K562 (cell line): ENCODE measurements at regions not wholly inside any gene's neighbourhood (a gene's known extent, or its start where the extent isn't known, plus 50 kb on each side); places are given as distances from the start of the nearest gene placed in this dataset.

Experiments used
- ATAC-seq: fragments of 200-7000 bp; cut with Tn5 transposase; 3 replicates; pipeline ENCODE4 v1.9.1; 2020; ENCODE audit warnings: moderate library complexity
- BruUV-seq: library from RNA; stranded (reverse); fragments of 400-500 nt; replicated peaks from 2 replicates; lab custom pipeline; 2021; lab: Mats Ljungman, UMichigan
- CTCF ChIA-PET: fragments of 300-600 bp; formaldehyde crosslinking; extraction: SDS; loops from one replicate; lab custom pipeline; 2021; ENCODE audit warnings: low intra/inter-chr PET ratio; lab: Yijun Ruan, JAX
- POLR2A ChIA-PET: fragments of 300-600, 350-650 bp; sonication (Branson Sonifier 250); formaldehyde crosslinking; extraction: SDS; loops from one replicate; lab custom pipeline; 2021; ENCODE audit warnings: antibody characterized with exemption, inconsistent platforms; lab: Yijun Ruan, JAX
- DNase-seq, 4 experiments: peaks; one replicate each; pipeline versions ENCODE4 v3.0.0 to v3.0.0-alpha.2; 2011 to 2018; ENCODE audit warnings: low spot score in 3 of 4, mixed read lengths in 3 of 4; ENCODE audit errors: extremely low read depth in 1 of 4
- FAIRE-seq: peaks from 2 replicates; lab custom pipeline; 2011; peaks lifted over from hg19 to GRCh38; lab: Jason Lieb, UNC
- H2AFZ ChIP-seq: 2 replicates; pipeline ENCODE4 v1.6.0; 2011; ENCODE audit warnings: low read depth, low read length, control low read depth, inconsistent platforms
- H3K27ac ChIP-seq: fragments of 200-600 bp; 3 replicates; pipeline ENCODE4 v1.8.0; 2011; ENCODE audit warnings: low read depth, mild to moderate bottlenecking, control low read depth, inconsistent platforms, low read length, moderate library complexity, mixed read lengths; ENCODE audit errors: extremely low read depth
- H3K27me3 ChIP-seq, 2 experiments: fragments of 300-600 bp in 1 of 2; 2 replicates in 1 of 2; 3 replicates in 1 of 2; pipeline versions ENCODE4 v1.6.0 to v1.8.0; 2011; ENCODE audit warnings: inconsistent platforms in 2 of 2, low read length in 2 of 2, mild to moderate bottlenecking in 1 of 2, mixed read lengths in 1 of 2, moderate library complexity in 1 of 2; ENCODE audit not compliant: control insufficient read depth in 2 of 2, insufficient read depth in 2 of 2
- H3K36me3 ChIP-seq: fragments of 300-600 bp; 3 replicates; pipeline ENCODE4 v1.8.0; 2011; ENCODE audit warnings: mild to moderate bottlenecking, low read length, inconsistent platforms; ENCODE audit not compliant: control insufficient read depth, insufficient read depth
- H3K4me1 ChIP-seq, 2 experiments: fragments of 200-600 bp in 1 of 2; replicated peaks in 1 of 2; 2 replicates in 1 of 2; 3 replicates in 1 of 2; pipeline versions ENCODE4 v1.5.1 to v1.8.0; 2011; ENCODE audit warnings: inconsistent platforms in 2 of 2, low read length in 2 of 2, mild to moderate bottlenecking in 1 of 2, mixed read lengths in 1 of 2, moderate library complexity in 1 of 2; ENCODE audit not compliant: control insufficient read depth in 2 of 2, insufficient read depth in 2 of 2
- H3K4me2 ChIP-seq: 2 replicates; pipeline ENCODE4 v1.6.1; 2011; ENCODE audit warnings: low read length, control low read depth, inconsistent platforms, mixed read lengths; ENCODE audit not compliant: insufficient read depth
- H3K4me3 ChIP-seq: fragments of 200-600 bp; sonication (generic), shearing (Covaris generic); 2 replicates; pipeline ENCODE4 v1.5.1; 2016; ENCODE audit warnings: control low read depth, inconsistent platforms
- H3K79me2 ChIP-seq: fragments of 200-600 bp; 3 replicates; pipeline ENCODE4 v1.8.0; 2011; ENCODE audit warnings: low read length, inconsistent platforms; ENCODE audit not compliant: control insufficient read depth, insufficient read depth
- H3K9ac ChIP-seq, 2 experiments: 2 replicates each; pipeline versions ENCODE4 v1.6.0 to v1.6.1; 2011; ENCODE audit warnings: low read depth in 2 of 2, low read length in 2 of 2, control low read depth in 1 of 2, inconsistent platforms in 1 of 2, mild to moderate bottlenecking in 1 of 2, mixed read lengths in 1 of 2; ENCODE audit not compliant: insufficient read depth in 1 of 2
- H3K9me1 ChIP-seq: one replicate; pipeline ENCODE4 v1.6.0; 2011; ENCODE audit warnings: inconsistent platforms, mild to moderate bottlenecking, low read length, moderate library complexity; ENCODE audit not compliant: control insufficient read depth, insufficient read depth
- H3K9me3 ChIP-seq: replicated peaks from 2 replicates; pipeline ENCODE4 v1.5.1; 2011; ENCODE audit warnings: low read depth, low read length, inconsistent platforms; ENCODE audit not compliant: control insufficient read depth, insufficient read depth
- H4K20me1 ChIP-seq: replicated peaks from 2 replicates; pipeline ENCODE4 v1.6.1; 2011; ENCODE audit warnings: low read length, inconsistent platforms, mixed read lengths; ENCODE audit not compliant: control insufficient read depth, insufficient read depth
- DIDO1 ChIP-seq: fragments of 450-650 bp; IDR thresholded peaks from 2 replicates; pipeline ENCODE4 v1.6.1; 2016; ENCODE audit warnings: low read depth, missing biosample characterization, missing genetic modification characterization
- PCBP1 ChIP-seq: fragments of 200-400 bp; formaldehyde crosslinking; IDR thresholded peaks from 2 replicates; pipeline ENCODE4 v1.6.1; 2018; ENCODE audit warnings: mild to moderate bottlenecking, low read depth, low read length; ENCODE audit not compliant: poor library complexity, severe bottlenecking
- PHF20 ChIP-seq: fragments of 450-650 bp; IDR thresholded peaks from 2 replicates; pipeline ENCODE4 v1.6.1; 2018; ENCODE audit not compliant: partially characterized antibody
- PHTF2 ChIP-seq: fragments of 250-450 bp; sonication (Bioruptor Pico); IDR thresholded peaks from 2 replicates; pipeline ENCODE4 v1.5.0; 2021; ENCODE audit warnings: mild to moderate bottlenecking
- SIN3B ChIP-seq: fragments of 450-650 bp; IDR thresholded peaks from 2 replicates; pipeline ENCODE4 v1.6.1; 2017; ENCODE audit warnings: low read depth, mild to moderate bottlenecking, moderate library complexity
- U2AF1 ChIP-seq: fragments of 200-400 bp; formaldehyde crosslinking; optimal IDR thresholded peaks from 2 replicates; pipeline ENCODE3; 2017; ENCODE audit warnings: mild to moderate bottlenecking, low read depth, low read length, moderate library complexity
- U2AF2 ChIP-seq: fragments of 200-400 bp; formaldehyde crosslinking; optimal IDR thresholded peaks from 2 replicates; pipeline ENCODE3; 2017; ENCODE audit warnings: low read depth, mild to moderate bottlenecking, low read length
- ZC3H4 ChIP-seq: sonication (generic); formaldehyde crosslinking; IDR thresholded peaks from 2 replicates; pipeline ENCODE4 v1.9.0; 2021; ENCODE audit warnings: missing genetic modification reagents, borderline replicate concordance
- ZNF224 ChIP-seq: sonication (generic); formaldehyde crosslinking; IDR thresholded peaks from 2 replicates; pipeline ENCODE4 v1.8.0; 2022; ENCODE audit warnings: mild to moderate bottlenecking, missing genetic modification reagents
- ZNF561 ChIP-seq: fragments of 450-650 bp; formaldehyde crosslinking; conservative IDR thresholded peaks from 2 replicates; pipeline ENCODE4 v1.4.0; 2020; ENCODE audit warnings: mild to moderate bottlenecking, moderate library complexity
- WGBS: fragments of 100-300 bp; shearing (Covaris generic); methylation state at CpG from one replicate; pipeline ENCODE4 v1.1.6; 2016; ENCODE audit warnings: low coverage, mixed read lengths; ENCODE audit not compliant: insufficient coverage; ENCODE audit errors: missing lambda C conversion rate; 5-methylcytosine and 5-hydroxymethylcytosine counted together
- in situ Hi-C: fragments of 300-500 bp; cut with MboI; formaldehyde crosslinking; loops from 4 replicates; pipeline ENCODE4 v1.15.0; 2018; ENCODE audit warnings: inconsistent platforms, mixed read lengths
- intact Hi-C: fragments of 100-400 bp; cut with micrococcal nuclease; formaldehyde crosslinking; loops from 2 replicates; pipeline ENCODE4 v1.14.2; 2022
- TF ChIP-seq, protein P1 (sequence below): fragments of 450-650 bp; IDR thresholded peaks from 2 replicates; pipeline ENCODE4 v1.7.0; 2016; ENCODE audit warnings: borderline replicate concordance
- TF ChIP-seq, protein P2 (sequence below): fragments of 250-450 bp; sonication (Bioruptor Pico); IDR thresholded peaks from 2 replicates; pipeline ENCODE4 v1.4.0; 2020; ENCODE audit warnings: mild to moderate bottlenecking, moderate library complexity

DNA sequence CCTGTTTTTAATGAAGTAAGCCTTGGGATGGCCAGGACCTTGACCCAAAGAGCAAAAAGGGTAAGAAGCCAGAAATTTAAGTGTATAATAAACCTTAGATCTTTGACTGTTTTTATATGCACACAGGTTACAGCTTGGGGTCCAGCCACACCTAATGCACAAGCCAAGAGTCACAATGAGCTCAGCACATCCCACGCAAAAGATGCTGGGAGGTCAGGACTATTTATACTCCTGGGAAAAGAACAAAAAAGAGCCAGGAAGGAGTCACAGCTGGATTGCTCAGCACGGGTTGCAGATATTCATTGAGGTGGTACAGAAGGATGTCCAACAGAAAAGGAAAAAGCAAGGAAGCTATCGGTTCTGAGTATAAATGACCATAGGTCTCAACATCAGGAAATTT, 536.3 kb downstream of the NTRK3 start:
- no peaks in the 10 kb centered on the region for H3K4me1 ChIP-seq
- no peaks in the 10 kb centered on the region for H4K20me1 ChIP-seq
- WGBS = 4% methylated on average over 3 of the region's 3 CpGs
- CTCF ChIA-PET = no interaction called here
- no peak for DNase-seq
- H2AFZ ChIP-seq = no peak overlapping the region
- no TSS peak for BruUV-seq
- no peak overlapping the region for H3K4me3 ChIP-seq
- no peak overlapping the region for H3K27ac ChIP-seq
- H3K9me3 ChIP-seq = no peaks in the 10 kb centered on the region
- H3K79me2 ChIP-seq = no peaks in the 10 kb centered on the region
- H3K36me3 ChIP-seq = no peaks in the 10 kb centered on the region
- H3K9me1 ChIP-seq = no peaks in the 10 kb centered on the region
- H3K27me3 ChIP-seq = peaks cover 0 to 7% of the 10 kb centered on the region in 2 experiments; a peak in 1 of 5 replicates
- FAIRE-seq = no peak
- H3K4me2 ChIP-seq = no peak overlapping the region
- POLR2A ChIA-PET = no interaction called here
- TF ChIP-seq ZNF224 (CRISPR knock-in tag) (no peak), PCBP1 (no peak), ZNF561 (CRISPR knock-in tag) (no peak), DIDO1 (tag) (no peak), U2AF2 (no peak), PHTF2 (CRISPR knock-in tag) (no peak), SIN3B (no peak), PHF20 (no peak), ZC3H4 (CRISPR knock-in tag) (no peak), U2AF1 (no peak)
- TF ChIP-seq, protein P1, sequence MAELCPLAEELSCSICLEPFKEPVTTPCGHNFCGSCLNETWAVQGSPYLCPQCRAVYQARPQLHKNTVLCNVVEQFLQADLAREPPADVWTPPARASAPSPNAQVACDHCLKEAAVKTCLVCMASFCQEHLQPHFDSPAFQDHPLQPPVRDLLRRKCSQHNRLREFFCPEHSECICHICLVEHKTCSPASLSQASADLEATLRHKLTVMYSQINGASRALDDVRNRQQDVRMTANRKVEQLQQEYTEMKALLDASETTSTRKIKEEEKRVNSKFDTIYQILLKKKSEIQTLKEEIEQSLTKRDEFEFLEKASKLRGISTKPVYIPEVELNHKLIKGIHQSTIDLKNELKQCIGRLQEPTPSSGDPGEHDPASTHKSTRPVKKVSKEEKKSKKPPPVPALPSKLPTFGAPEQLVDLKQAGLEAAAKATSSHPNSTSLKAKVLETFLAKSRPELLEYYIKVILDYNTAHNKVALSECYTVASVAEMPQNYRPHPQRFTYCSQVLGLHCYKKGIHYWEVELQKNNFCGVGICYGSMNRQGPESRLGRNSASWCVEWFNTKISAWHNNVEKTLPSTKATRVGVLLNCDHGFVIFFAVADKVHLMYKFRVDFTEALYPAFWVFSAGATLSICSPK = no peak
- TF ChIP-seq, protein P2, sequence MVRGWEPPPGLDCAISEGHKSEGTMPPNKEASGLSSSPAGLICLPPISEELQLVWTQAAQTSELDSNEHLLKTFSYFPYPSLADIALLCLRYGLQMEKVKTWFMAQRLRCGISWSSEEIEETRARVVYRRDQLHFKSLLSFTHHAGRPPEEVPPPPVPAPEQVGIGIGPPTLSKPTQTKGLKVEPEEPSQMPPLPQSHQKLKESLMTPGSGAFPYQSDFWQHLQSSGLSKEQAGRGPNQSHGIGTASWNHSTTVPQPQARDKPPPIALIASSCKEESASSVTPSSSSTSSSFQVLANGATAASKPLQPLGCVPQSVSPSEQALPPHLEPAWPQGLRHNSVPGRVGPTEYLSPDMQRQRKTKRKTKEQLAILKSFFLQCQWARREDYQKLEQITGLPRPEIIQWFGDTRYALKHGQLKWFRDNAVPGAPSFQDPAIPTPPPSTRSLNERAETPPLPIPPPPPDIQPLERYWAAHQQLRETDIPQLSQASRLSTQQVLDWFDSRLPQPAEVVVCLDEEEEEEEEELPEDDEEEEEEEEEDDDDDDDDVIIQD (CRISPR knock-in tag) = no peak
- H3K9ac ChIP-seq = no peak overlapping the region
- intact Hi-C loops (no loop called here), in situ Hi-C loops (no loop called here)
- no peak for ATAC-seq
